ENCODE measurements at regions not wholly inside any gene's neighbourhood (a gene's known extent, or its start where the extent isn't known, plus 50 kb on each side); places are given as distances from the start of the nearest gene placed in this dataset.
"Not testable (repeated sequence)": the region's sequence is repeated elsewhere in the genome, so short reads cannot be mapped to it uniquely, and the experiment has no call there.

DNA sequence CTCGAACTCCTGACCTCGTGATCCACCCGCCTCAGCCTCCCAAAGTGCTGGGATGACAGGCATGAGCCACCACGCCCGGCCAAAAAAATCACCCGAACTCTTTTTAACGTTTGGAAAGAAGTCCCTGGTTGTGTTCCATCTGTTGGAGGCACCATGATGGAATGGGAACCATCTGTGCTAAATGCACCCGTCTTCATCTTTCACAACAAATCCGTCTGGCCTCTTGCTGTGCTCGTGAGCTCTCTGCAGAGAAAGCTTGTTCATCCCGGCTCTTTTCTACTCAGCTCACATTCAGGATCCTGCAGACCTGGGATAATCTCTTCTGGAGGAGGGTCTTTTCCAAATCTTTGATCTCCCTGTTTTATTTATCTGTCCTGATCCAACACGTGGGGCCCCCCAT, 188.8 kb downstream of the CRLF2 start:
- no peak overlapping the region for H3K27ac ChIP-seq
- no peak overlapping the region for H3K4me3 ChIP-seq

DNA sequence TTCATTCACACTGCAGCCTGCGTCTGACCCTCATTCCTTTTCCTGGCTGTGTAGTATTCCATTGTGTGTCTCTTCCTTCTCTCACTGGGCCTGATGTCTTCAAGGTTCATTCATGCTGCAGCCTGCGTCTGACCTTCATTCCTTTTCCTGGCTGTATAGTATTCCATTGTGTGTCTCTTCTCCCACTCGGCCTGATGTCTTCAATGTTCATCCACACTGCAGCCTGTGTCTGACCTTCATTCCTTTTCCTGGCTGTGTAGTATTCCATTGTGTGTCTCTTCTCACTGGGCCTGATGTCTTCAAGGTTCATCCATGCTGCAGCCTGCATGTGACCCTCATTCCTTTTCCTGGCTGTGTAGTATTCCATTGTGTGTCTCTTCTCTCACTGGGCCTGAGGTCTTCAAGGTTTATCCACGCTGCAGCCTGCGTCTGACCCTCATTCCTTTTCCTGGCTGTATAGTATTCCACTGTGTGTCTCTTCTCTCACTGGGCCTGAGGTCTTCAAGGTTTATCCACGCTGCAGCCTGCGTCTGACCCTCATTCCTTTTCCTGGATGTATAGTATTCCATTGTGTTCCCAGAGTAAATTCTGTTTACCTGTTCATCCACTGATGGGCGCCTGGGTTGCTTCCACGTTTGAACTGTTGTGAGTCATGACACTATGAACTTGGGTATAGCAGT, 191.0 kb downstream of the CRLF2 start:
- not testable (repeated sequence) for H3K27ac ChIP-seq, H3K4me3 ChIP-seq

DNA sequence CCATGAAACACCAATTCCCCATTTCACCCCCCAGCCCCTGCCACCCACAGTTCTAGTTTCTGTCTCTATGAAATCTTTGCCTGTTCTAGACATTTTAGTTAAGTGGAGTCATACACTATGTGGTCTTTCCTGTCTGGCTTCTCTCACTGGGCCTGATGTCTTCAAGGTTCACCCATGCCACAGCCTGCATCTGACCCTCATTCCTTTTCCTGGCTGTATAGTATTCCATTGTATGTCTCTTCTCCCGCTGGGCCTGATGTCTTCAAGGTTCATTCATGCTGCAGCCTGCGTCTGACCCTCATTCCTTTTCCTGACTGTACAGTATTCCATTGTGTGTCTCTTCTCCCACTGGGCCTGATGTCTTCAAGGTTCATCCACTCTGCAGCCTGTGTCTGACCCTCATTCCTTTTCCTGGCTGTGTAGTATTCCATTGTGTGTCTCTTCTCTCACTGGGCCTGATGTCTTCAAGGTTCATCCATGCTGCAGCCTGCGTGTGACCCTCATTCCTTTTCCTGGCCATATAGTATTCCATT, 191.7 kb downstream of the CRLF2 start:
- Histone ChIP-seq H3K4me3 (no peak overlapping the region), H3K27ac (no peak overlapping the region)

DNA sequence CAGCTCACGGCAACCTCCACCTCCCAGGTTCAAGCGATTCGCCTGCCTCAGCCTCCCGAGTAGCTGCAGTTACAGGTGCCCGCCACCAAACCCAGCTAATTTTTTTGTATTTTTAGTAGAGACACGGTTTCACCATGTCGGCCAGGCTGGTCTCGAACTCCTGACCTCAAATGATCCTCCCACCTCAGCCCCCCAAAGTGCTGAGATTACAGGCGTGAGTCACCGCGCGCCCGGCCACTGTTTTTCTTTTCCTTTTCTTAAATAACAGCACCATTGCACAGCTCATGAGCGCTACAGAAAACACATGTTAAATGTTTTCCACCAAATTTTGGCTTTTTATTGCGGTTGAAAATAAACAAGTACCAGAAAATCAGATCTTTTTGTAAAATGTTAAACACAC, 195.5 kb downstream of the CRLF2 start:
- H3K27ac ChIP-seq, H3K4me3 ChIP-seq: not testable (repeated sequence)

DNA sequence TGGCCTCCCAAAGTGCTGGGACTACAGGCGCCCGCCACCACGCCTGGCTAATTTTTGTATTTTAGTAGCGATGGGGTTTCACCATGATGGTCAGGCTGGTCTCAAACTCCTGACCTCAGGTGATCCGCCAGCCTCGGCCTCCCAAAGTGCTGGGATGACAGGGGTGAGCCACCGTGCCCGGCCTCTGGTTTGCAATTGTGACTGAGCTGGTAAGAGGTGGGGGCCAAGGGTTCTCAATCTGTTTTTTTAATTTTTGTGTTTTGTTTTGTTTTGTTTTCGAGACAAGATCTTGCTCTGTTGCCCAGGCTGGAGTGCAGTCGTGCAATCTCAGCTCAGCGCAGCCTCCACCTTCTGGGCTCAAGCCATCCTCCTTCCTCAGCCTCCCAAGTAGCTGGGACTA, 196.2 kb downstream of the CRLF2 start:
- not testable (repeated sequence) for H3K4me3 ChIP-seq

DNA sequence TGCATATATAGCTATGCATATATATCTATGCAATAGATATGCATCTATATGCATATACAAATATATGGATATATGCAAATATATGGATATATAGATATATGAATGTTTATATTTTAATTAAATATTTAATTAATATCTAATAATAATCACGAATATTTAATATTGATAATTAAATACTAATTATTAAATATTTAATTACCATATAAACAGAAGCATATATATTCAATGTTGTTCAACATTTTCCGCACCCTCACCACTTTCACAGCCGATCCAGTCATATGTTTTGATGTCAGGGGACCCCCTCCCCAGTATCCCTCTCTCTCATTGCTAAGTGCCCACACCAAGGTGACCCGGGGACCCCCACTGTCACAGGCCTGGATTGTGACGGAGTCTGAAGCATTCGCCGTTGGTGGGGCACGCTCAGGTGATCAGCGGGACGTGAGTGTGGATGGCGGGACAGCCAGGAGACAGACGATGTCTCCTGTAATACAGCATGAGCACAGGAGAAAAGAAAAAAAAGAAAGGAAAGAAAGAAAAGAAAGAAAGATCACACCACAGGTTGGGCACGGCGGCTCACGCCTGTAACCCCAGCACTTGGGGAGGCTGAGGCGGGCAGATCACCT, 199.7 kb downstream of the CRLF2 start:
- Histone ChIP-seq H3K4me3 (no peak overlapping the region), H3K27ac (no peak overlapping the region)

More for the DNA sequence above, 196.2 kb downstream of the CRLF2 start:
- not testable (repeated sequence) for H3K27ac ChIP-seq

DNA sequence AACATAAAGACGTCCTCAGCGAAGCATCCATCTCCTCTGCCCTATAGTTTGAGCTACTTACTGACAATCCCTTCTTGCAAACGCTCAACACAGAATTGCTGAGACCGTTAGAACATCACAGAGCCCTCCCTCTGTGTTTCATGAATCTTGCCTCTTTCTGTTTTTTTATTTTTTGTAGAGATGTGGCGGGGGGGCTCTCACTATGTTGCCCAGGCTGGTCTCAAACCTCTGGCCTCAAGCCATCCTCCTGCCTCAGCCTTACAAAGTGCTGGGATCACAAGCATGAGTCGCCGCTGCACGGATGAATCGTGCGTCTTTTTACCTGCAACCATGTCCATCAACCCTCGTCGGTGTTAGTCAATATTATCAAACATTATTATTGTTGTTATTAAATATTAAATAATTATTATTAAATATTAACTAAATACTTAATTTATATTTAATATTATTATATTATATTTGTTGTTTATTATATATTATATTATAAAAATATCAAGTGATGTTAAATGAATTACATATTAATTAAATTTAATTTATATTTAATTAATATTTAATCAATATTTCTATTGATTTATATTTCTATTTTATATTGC, 200.7 kb downstream of the CRLF2 start:
- H3K4me3 ChIP-seq: no peak overlapping the region
- H3K27ac ChIP-seq: no peak overlapping the region

DNA sequence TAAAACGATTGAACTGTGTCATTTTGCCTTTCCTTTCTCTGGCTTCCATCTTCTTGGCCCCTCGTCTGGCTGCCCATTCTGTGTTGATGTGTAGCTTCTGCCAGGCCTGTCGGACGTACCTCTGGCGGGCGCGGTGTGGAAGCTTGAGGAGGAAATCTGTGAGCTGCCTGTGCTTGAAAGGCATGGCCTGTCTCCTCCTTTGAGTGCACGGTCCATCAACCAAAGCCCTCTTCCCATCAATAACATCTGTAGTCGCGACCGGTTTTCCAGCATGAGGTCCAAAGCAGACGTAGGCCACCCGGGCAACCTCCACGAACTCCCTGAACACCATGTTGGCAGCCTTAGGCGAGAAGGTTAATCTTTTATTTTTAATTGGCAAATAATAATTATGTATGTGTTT, 202.7 kb downstream of the CRLF2 start:
- no peak overlapping the region for H3K27ac ChIP-seq
- no peak overlapping the region for H3K4me3 ChIP-seq

DNA sequence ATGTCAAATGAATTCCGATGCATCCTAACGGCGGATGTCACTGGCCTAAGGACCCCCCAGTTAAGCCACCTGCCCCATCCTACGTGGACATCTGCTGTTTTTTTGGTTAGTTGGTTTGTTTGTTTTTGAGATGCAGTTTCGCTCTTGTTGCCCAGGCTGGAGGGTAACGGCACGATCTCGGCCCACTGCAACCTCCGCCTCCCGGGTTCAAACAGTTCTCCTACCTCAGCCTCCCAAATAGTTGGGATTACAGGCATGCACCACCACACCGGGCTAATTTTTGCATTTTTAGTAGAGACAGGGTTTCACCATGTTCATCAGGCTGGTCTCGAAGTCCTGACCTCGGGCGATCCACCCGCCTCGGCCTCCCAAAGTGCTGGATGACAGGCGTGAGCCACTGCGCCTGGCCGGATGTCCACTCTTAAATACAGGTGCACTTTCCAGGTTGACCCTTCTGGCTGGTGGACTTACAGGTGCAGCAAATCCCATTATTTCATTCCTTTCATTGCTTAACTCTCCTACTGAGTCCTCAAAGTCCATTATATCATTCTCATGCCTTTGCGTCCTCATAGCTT, 206.2 kb downstream of the CRLF2 start:
- Histone ChIP-seq H3K27ac (no peak overlapping the region), H3K4me3 (no peak overlapping the region)

DNA sequence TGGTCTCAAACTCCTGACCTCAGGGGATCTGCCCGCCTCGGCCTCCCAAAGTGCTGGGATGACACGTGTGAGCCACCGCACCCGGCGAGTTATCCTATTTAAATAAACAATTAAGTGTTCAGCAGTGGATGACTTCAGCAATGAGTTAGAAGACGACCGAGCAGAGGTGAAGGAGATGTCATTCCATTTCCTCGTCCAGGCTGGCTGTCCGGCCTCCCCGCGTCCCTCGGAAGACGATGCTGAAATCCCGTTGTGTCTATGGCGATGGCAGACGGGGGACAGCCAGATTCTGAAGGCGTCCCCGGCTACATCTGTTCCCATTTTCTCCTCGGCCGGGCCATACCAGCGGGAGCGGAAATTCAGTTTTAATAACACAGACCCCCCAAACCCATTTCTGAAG, 209.8 kb downstream of the CRLF2 start:
- no peak overlapping the region for H3K4me3 ChIP-seq
- no peak overlapping the region for H3K27ac ChIP-seq

DNA sequence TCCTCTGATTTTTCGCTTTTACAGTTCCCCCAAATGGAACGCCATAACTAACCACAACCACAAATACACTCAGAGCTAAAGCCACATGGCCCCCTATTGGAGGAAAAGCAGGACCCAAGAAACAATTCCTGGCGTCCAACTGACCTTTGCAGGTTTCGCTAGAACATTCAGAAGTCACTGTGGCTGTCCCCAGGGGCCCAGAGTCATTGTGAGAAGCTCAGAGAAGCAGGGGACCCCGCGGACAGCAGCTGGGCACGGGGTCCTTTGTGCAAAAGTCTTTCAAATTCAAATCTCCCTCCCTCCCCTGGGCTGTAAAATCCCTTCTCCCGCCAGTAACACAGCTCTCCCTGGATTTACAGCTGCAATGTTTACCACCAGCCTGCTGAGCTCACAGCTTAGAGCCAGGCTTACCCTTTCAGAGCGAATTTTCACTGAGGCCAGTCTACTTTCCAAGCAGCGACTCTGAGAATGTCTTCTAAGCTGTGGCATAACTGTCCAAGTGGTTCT, 214.8 kb downstream of the CRLF2 start:
- H3K4me3 ChIP-seq: no peak overlapping the region
- no peak overlapping the region for H3K27ac ChIP-seq

DNA sequence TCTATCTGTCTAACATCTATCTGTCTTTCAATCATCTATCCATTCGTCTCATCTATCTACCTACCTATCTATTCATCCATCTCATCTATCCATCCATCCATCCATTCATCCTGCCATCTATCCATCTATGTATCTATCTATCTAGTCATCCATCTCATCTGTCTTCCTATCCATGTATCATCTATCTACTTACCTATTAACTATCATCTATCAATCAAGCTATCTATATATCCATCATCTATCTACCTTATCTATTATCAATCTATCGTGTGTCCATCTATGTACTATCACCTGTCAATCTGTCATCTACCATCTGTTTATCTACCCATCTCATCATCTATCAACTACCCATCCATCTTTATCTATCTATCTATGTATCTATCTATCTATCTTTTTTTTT, 217.7 kb downstream of the CRLF2 start:
- no peak overlapping the region for H3K27ac ChIP-seq
- H3K4me3 ChIP-seq: no peak overlapping the region

DNA sequence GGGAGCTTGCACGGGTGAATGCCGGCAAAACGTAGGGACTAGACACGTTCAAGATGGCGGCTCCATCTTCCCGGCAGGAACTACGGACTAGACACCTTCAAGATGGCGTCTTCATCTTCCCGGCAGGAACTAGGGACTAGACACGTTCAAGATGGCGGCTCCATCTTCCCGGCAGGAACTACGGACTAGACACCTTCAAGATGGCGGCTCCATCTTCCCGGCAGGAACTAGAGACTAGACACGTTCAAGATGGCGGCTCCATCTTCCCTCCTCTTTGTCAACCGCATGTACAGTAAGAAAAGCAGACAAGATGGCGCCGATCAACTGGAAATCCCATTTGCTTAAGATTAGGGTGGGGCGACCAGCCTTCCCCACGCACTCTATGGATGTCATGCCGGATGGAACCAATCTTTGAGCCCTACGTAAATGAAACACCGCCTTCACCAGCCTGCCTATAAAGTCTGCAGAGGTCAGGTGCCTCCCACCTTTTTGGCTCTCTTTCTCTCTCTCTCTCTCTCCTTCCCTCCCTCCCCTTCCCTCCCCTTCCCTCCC, 222.4 kb downstream of the CRLF2 start:
- H3K4me3 ChIP-seq: no peak overlapping the region
- peak overlapping the region in 4 of 21 experiments; percentile 35 to 65 (median 62) for H3K27ac ChIP-seq

DNA sequence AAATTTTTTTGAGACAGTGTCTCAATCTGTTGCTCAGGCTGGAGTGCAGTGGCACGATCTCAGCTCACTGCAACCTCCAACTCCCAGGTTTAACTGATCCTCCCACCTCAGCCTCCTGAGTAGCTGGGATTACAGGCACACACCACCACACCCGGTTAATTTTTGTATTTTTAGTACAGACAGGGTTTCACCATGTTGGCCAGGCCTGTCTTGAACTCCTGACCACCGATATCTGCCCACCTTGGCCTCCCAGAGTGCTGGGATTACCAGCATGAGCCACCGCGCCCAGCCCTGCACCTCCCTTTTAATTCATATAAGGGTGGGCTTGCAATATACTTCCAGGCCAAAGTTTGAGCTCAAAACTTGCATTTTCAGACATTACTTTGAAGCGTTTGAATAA, 223.9 kb downstream of the CRLF2 start:
- H3K27ac ChIP-seq, H3K4me3 ChIP-seq: not testable (repeated sequence)

DNA sequence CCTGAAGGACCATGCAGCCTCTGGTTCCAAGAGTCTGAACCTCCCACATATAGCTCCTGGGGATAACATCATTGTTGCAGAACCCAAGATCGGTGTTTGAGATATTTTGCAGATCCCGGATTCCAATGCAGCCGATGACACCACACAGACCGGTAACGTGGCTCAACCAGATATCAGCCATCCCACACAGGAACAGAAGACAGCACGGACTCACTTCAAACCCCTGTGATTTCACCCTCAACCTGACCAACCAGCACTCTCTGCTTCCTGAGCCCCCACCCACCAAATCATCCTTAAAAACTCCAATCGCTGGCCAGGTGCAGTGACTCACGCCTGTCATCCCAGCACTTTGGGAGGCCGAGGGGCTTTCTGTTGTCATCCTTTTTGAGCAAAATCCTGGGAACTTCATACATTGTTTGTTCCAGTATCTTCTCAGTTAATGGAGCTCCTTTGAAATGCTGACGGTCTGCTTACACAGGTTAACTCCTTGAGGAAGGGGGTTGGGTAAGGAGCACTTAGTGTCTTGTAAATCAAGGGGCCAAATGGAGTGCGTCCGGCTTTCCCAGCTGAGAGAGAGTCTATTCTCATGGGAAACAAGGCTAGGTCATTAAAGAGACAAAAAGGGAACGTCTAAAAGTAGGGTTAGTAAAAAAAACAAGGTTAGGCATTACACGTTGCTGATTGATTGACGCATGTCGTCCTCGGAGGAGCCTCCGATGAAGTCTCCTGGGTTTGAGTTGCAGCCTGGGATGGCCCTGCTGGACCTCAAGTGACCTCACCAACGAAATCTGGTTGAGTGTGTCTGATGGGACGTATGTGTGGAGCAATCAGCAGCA, 230.4 kb downstream of the CRLF2 start:
- no peak overlapping the region for H3K27ac ChIP-seq
- no peak overlapping the region for H3K4me3 ChIP-seq

DNA sequence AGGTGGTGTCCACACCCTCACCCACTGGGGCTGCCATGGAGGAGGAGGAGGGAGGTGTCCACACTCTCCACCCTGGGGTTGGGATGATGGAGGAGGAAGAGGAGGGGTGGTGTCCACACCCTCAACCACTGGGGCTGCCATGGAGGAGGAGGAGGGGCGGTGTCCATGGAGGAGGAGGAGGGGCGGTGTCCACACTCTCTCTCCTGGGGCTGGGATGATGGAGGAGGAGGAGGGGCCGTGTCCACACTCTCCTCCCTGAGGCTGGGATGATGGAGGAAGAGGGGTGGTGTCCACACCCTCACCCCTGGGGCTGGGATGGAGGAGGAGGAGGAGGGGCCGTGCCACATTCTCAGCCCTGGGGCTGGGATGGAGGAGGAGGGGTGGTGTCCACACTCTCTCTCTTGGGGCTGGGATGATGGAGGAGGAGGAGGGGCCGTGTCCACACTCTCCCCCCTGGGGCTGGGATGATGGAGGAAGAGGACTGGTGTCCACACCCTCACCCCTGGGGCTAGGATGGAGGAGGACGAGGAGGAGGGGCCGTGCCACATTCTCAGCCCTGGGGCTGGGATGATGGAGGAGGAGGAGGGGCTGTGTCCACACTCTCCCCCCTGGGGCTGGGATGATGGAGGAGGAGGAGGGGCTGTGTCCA, 231.7 kb downstream of the CRLF2 start:
- H3K4me3 ChIP-seq: no peak overlapping the region
- H3K27ac ChIP-seq: no peak overlapping the region

DNA sequence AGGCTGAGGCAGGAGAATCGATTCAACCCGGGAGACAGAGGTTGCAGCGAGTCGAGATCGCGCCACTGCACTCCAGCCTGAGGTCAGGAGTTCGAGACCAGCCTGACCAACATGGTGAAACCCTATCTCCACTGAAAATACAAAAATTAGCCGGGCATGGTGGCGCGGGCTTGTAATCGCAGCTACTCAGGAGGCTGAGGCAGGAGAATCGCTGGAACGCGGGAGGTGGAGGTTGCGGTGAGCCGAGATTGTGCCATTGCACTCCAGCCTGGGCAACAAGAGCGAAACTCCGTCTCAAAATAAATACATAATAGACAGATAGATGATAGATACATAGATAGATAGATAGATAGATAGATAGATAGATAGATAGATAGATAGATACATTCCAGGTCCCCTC, 233.3 kb downstream of the CRLF2 start:
- H3K27ac ChIP-seq, H3K4me3 ChIP-seq: not testable (repeated sequence)

DNA sequence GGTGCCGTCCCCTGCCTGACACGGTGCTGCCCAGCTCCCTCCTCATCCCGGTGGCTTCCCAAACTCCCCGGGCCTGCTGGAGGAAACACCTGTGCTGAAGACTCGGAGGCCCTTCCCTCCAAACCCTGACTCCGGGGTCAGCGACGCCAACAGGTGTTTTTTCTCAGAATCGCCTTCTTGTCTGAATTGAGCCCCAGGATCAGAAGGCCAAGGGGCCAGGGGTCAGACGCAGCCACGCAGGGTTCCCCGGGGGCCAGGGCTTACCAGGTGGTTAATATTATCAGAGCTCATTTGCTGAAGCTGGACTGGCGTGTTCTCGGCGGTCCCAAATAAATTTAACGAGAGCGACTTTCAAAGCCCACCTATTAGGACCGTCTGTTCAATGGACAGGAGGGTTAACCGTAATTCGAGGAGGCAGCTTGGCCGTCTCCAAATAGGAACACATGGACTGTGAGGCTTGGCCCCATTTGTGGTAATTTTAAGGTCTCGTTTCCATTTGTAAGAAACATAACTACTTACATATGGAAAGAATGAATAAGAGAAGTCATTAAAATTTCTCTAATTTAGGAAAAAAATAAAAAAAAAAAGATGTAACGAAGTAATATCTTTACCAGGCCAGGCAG, 239.3 kb downstream of the CRLF2 start:
- Histone ChIP-seq H3K27ac (no peak overlapping the region), H3K4me3 (no peak overlapping the region)
